HG02763 (cell line): ENCODE measurements at regions not wholly inside any gene's neighbourhood (a gene's known extent, or its start where the extent isn't known, plus 50 kb on each side); places are given as distances from the start of the nearest gene placed in this dataset.
"Not testable (repeated sequence)": the region's sequence is repeated elsewhere in the genome, so short reads cannot be mapped to it uniquely, and the experiment has no call there.

Experiments used
- ATAC-seq: cut with Tn5 transposase; IDR thresholded peaks from one replicate; pipeline ENCODE4 v1.9.1; 2021; ENCODE audit warnings: mild to moderate bottlenecking, moderate library complexity; ENCODE audit not compliant: unreplicated experiment

GRCh38 chr1:117753232-117753631, 147.4 kb downstream of the TENT5C start:
- ATAC-seq, result no peak

- ATAC-seq, result no peak
Measured at GRCh38 chr1:117753652-117754051, 147.8 kb downstream of the TENT5C start.

- ATAC-seq, result no peak
Measured at GRCh38 chr1:117754061-117754969, 148.5 kb downstream of the TENT5C start.

DNA sequence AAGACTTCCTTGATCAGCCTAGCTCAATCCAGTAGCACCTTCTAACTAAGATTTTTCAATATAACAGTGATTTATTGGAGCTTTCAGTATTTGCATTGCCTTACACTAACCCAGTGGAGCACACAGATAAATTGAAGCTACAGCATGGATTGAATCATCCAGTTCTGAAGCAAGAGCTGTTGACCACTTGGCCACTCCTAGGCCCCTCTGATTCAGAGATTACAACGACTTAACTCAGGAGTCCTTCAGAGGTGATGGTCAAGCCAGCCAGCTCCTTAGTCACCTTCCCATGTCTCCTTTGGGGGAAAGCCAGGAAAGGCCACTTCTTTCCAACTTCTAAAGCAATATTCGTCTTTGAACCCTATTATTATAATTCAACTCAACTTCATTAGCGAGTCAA, 151.8 kb downstream of the TENT5C start:
- ATAC-seq, result no peak

DNA sequence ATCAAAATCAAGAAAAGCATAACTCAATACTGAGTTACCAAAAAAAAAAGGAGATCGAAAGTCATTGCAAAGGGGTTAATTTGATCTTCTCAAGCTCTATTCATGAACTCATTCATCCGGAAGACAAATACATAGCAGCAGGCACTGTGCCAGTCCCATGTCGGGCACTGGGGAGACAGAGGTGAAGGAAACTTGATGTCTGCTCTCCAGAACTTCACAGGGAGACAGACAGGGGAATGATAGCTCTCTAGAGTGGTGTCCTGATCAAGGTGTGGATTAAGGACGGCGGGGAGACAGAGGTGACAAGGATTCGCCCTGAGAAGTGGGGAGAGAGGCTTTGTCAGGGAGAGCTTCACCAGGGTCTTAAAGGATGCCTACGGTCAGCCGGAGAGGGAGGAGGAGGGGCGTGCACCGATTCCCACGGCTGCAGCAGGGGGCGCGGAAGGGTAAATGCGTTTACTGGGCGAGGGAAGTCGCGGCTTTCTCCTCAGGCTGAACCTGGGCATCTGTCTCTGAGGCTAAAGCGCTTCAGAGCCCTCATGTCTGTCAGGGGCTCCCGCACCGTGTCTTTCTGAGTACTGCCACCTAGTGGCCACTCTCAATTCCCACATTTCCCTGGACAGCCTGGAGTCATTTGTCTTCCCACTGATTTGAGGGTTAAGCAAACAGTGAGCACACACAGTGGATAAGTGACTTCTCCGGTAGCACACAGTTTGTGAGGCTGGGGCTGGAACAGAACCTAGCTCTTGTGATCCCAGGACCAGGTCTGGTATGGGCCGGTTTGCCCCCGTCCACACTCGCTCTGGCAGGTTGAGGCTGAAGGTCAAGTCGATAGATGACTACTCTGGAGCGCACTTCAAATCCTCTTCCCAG, 152.8 kb downstream of the TENT5C start:
- peak; percentile 56 for ATAC-seq

DNA sequence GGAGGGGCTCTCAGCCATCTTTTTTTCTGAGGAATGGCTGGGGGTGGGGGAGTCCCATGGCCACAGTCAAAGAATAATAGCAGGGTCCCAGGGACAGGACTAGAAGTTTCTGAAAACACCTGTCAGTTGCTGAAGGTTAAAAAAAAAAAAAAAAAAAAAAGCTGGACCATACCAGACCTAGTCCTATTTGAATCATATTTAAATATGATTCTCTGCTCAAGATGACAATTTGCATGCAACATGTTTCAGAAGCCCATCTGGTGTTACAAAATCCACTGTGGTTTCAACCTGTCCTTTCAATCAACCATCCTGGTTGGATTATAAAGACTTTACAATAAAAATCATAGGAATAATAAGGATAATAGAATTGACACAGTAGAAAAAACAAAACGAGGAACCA, 153.7 kb downstream of the TENT5C start:
- ATAC-seq, result no peak

- ATAC-seq, result no peak
Measured at GRCh38 chr1:117760069-117760468, 154.2 kb downstream of the TENT5C start.

DNA sequence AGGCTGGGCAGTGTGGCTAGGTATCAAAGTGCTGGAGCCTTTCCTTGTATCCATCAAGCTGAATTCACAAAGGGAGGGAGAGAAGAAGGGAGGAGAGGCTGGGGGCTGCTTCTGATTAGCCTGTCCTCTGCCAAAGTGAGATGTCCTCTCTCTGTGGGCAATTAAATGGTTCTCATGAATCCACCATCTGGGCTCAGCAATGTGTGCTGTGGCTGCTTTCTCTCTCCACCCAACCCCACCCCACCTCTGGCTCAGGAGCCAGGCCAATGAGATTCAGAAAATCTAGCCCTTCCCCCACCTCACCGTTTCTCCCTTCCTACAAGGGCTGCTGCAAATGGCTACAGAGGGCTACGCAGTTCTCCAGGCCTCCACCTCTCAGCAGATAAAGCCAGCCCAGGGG, 154.6 kb downstream of the TENT5C start:
- no peak for ATAC-seq

DNA sequence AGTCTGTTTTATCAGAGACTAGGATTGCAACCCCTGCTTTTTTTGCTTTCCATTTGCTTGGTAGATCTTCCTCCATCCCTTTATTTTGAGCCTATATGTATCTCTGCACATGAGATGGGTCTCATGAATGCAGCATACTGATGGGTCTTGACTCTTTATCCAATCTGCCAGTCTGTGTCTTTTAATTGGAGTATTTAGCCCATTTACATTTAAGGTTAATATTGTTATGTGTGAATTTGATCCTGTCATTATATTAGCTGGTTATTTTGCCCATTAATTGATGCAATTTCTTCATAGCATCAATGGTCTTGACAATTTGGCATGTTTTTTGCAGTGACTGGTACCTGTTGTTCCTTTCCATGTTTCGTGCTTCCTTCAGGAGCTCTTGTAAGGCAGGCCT, 161.7 kb downstream of the GDAP2 start:
- ATAC-seq, result not testable (repeated sequence)

- ATAC-seq, result no peak
Measured at GRCh38 chr1:117770981-117771531, 158.4 kb downstream of the GDAP2 start.

GRCh38 chr1:117779364-117779763, 150.1 kb downstream of the GDAP2 start:
- no peak for ATAC-seq

DNA sequence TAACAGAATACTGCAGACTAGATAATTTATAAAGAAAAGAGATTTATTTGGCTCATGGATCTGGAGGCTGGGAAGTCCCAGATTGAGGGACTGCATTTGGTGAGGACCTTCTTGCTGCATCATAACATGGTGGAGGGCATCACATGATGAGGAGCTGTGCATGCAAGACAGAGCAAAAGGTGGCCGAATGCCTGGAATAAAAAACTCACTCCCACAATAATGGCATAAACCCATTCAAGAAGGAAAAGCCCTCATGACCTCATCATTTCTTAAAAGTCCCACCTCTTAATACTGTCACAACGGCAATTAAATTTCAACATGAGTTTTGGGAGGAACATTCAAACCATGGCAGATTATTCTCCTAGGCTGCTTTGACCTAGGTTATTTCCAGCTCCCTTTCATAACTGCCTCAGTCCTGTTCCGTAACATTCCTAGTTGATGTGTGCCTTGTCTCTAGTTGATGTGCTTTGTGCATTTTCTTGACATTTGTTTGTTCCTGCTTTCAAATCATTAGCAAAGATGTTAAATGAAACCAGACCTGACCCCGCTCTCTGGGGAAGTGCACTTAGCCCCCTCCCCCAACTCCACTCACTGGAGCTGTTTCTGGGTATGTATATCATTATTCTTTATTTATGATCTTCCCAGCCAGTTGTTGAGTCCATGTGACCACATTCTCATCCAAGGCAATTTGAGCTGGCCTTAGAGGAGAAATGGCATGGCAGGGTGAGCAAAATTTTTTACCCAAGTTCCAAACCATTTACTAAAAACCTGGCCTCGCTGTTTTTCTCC, 148.5 kb downstream of the GDAP2 start:
- ATAC-seq, result no peak

DNA sequence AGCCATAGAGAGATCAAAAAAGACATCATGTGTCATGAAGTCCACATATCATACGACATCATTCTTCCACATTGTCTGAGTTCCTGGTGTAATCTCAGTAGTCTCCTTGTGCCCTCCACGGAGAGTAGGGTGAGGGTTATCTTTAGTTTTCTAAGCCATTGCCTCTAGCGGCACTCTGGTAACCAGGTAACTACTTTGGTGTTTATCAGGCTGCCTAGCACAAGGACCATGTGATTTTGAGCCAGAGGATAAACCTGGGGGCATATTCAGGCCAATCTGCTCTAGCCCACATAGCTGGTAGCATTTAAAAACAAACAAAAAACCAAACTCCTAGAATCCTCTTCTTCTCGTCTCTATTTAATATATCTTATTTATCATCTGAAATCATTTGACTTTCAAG, 147.4 kb downstream of the GDAP2 start:
- no peak for ATAC-seq

- ATAC-seq, result no peak
Measured at GRCh38 chr1:117783606-117784396, 145.6 kb downstream of the GDAP2 start.

- no peak for ATAC-seq
Measured at GRCh38 chr1:117788014-117788413, 141.4 kb downstream of the GDAP2 start.

GRCh38 chr1:117793413-117793812, 136.0 kb downstream of the GDAP2 start:
- ATAC-seq, result no peak

DNA sequence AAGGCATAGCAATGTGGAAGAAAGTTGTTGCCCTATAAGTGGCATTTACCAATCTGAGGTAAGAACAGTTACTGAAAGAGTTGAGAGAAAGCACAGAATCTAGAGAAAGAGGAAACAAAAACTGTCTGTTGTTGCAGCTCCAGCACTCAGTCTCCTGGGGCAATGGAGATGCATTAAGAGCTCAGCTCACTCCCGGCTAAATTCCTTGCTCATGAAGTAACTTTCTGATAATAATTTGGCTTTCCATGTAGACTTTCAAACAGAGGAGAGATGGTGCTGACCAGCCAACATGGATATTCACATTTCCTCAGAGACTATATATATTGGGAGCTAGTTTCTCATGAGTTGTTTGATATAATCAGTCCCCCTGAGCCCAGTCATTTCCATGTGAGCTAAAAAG, 135.3 kb downstream of the GDAP2 start:
- ATAC-seq, result no peak

DNA sequence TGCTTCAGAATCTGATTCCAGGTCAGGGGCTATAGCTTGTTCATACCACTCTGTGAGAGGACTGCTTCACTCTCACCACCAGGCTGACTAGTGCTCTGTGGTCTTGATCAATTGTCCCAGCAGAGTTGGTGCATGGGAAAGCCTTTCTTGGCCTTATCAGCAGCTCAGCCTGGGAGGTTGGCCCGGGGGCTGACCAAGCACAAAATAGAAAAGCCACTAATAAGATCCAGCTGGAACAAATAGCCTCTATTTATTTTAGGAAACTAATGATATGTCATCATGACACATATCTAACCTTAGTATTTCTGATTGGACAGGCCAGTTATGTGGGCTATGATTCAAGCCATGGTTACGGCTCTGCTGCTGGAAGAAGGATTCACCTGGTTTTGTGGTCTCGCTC, 134.2 kb downstream of the GDAP2 start:
- no peak for ATAC-seq

- ATAC-seq, result no peak
Measured at GRCh38 chr1:117795792-117796191, 133.6 kb downstream of the GDAP2 start.

GRCh38 chr1:117796226-117796625, 133.2 kb downstream of the GDAP2 start:
- ATAC-seq, result no peak
